ENCODE measurements at regions not wholly inside any gene's neighbourhood (a gene's known extent, or its start where the extent isn't known, plus 50 kb on each side); places are given as distances from the start of the nearest gene placed in this dataset.

DNA sequence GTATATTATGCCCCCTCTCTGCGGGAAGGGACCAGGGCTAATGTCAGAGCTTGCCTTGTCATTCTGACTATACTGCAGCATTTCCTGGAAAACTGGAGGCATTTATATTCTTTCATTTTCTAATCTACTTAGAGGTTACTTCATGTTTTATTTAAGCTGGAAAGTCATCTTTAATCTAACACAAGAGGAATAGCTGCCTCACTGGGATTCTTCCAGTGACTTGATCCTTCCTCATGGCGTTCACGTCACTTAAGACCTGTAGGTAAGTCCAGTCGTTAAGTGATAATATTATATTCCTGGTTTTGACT, 727.6 kb upstream of the DDX18 start:
- Histone ChIP-seq H3K4me1 (ENCODE audit: low read depth) (no peaks in the 10 kb centered on the region), H3K4me3 (no peak overlapping the region)
- ATAC-seq: no peak

DNA sequence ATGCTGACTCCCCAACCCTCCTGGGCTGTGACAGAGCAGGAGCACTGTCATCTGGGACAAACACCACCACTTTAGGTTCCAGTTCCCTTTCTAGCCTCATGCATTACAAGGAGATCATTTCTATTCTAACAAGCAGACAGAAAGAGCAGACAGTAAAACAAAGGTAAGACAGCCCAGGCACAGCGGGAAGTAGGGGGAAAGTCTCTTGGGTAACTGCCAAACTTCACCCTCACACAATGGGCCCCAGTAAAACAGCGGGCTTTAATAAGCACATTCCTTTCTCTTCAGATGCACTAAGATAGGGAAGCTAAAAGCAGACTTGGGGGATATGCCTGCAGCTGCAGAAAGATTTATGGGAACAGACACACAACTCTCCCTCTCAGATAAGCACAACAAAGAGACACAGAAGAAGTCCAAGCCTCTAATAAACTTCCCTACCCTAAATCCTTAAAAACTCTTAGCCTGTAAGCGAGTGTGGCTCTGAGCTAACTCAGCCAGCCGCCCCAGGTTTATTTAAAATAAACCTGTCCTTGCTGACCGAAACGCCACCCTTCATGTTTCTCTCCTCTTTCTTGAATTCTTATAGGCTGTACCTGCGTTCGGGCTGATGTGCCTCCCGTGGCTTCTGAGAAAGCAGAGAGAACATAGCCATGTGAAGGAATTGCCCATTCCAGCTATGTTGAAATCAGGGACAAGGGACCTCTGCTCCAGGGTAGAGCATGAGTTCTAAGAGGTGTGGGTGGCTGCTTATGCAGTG, 726.8 kb upstream of the DDX18 start:
- Histone ChIP-seq H3K9me3 (no peaks in the 10 kb centered on the region), H3K4me1 (ENCODE audit: low read depth) (no peaks in the 10 kb centered on the region), H3K36me3 (ENCODE audit: low read depth) (no peaks in the 10 kb centered on the region), H3K4me3 (no peak overlapping the region)
- DNase-seq: no peak
- ATAC-seq: peak; percentile 11
- intact Hi-C loops (cut with DNase I, micrococcal nuclease): no loop called here
- TF ChIP-seq, protein P1, sequence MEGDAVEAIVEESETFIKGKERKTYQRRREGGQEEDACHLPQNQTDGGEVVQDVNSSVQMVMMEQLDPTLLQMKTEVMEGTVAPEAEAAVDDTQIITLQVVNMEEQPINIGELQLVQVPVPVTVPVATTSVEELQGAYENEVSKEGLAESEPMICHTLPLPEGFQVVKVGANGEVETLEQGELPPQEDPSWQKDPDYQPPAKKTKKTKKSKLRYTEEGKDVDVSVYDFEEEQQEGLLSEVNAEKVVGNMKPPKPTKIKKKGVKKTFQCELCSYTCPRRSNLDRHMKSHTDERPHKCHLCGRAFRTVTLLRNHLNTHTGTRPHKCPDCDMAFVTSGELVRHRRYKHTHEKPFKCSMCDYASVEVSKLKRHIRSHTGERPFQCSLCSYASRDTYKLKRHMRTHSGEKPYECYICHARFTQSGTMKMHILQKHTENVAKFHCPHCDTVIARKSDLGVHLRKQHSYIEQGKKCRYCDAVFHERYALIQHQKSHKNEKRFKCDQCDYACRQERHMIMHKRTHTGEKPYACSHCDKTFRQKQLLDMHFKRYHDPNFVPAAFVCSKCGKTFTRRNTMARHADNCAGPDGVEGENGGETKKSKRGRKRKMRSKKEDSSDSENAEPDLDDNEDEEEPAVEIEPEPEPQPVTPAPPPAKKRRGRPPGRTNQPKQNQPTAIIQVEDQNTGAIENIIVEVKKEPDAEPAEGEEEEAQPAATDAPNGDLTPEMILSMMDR (IDR thresholded peaks at IDR 0.05): no peak

More for the DNA sequence above, 727.6 kb upstream of the DDX18 start:
- DNase-seq: no peak
- intact Hi-C loops (cut with DNase I, micrococcal nuclease): no loop called here
- TF ChIP-seq, protein P1 (IDR thresholded peaks at IDR 0.05): no peak
- Histone ChIP-seq H3K9me3 (no peaks in the 10 kb centered on the region), H3K36me3 (ENCODE audit: low read depth) (no peaks in the 10 kb centered on the region)

DNA sequence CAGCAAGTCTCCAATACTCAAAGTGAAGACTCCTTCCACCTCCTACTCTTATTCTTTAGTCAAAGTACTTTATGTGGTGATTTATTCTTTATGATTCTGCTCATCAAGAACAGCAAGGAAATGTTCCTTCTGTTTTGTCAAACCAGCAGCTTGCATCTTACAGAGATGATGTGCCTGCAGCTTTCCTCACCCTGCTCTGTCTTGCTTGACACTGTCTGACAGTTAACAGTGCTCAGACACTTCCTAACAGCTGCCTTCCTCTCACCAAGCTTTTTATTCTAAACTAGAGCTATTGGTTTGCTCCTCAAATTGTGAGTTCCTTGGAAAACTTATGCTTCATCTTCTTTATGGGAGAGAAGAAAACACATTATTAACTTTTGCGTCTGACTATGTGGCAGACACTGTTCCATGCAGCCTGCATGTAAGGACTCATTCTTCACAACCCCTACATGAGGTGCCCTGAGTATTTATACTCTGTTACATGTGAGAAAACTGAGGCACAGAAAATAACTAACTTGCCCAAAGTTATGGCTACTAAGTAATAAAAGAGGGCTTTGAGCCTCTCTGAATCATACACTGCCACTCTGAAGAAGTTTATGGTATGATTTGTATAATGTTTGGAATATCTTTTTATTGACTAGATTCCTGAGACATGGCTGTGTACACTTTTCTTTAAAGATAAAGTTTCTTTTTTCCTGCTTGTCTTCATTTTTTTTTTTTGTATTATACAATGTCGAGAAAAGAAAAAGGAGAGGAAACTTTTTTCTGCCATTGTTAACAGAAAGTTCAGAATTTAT, 723.3 kb upstream of the DDX18 start:
- peak; percentile 69 for ATAC-seq
- H3K4me3 ChIP-seq: no peak overlapping the region
- H3K36me3 ChIP-seq (ENCODE audit: low read depth): no peaks in the 10 kb centered on the region
- intact Hi-C loops (cut with DNase I, micrococcal nuclease): no loop called here
- H3K9me3 ChIP-seq: no peaks in the 10 kb centered on the region
- H3K4me1 ChIP-seq (ENCODE audit: low read depth): no peaks in the 10 kb centered on the region
- TF ChIP-seq, protein P1 (IDR thresholded peaks at IDR 0.05): no peak
- DNase-seq: no peak

DNA sequence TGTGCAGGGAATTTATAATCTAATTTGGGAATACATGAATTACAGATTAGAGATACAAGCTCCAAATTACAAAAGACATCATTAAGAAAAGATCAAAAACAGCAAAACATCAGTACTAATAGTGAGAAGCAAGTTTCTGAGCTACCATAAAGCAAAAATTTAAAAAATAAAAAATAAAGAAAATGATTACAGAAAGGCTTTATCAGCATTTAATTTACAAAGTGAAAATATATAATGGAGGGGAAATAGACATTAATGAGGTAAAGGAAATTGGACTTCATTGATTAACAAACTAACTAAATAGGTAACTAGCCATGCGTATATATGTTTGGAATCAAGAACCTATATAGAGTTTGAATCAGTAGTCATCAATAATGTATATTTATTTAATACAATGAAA, 712.9 kb upstream of the DDX18 start:
- Histone ChIP-seq H3K4me1 (ENCODE audit: low read depth) (no peaks in the 10 kb centered on the region), H3K36me3 (ENCODE audit: low read depth) (no peaks in the 10 kb centered on the region), H3K9me3 (no peaks in the 10 kb centered on the region), H3K4me3 (no peak overlapping the region)
- intact Hi-C loops (cut with DNase I, micrococcal nuclease): no loop called here
- TF ChIP-seq, protein P1 (IDR thresholded peaks at IDR 0.05): no peak
- ATAC-seq (no peak), DNase-seq (no peak)

GRCh38 chr2:117108741-117109267, 705.7 kb upstream of the DDX18 start:
- DNase-seq (no peak), ATAC-seq (no peak)
- Histone ChIP-seq H3K4me1 (ENCODE audit: low read depth) (no peaks in the 10 kb centered on the region), H3K4me3 (no peak overlapping the region), H3K36me3 (ENCODE audit: low read depth) (no peaks in the 10 kb centered on the region), H3K9me3 (no peaks in the 10 kb centered on the region)
- intact Hi-C loops (cut with DNase I, micrococcal nuclease): no loop called here
- TF ChIP-seq, protein P1 (IDR thresholded peaks at IDR 0.05): no peak
